ENCODE measurements at regions not wholly inside any gene's neighbourhood (a gene's known extent, or its start where the extent isn't known, plus 50 kb on each side); places are given as distances from the start of the nearest gene placed in this dataset.

- BruUV-seq (replicated peaks) = no TSS peak
- H2BK20ac ChIP-seq (ENCODE audit: low read depth, low read length) = peak overlapping the region; percentile 62; the same call in 1 of the 2 replicates
- H3K18ac ChIP-seq (ENCODE audit: low read depth, low read length) = no peak overlapping the region
- peaks cover 16% of the 10 kb centered on the region; the same call in 1 of the 2 replicates for H3K9me1 ChIP-seq (ENCODE audit: insufficient read depth, low read length)
- no peak overlapping the region for H3K4me2 ChIP-seq (ENCODE audit: low read depth, low read length)
- no peak overlapping the region for H4K8ac ChIP-seq (ENCODE audit: low read depth in 2 of 2, low read length in 2 of 2)
- peak overlapping the region; percentile 46 for H2AFZ ChIP-seq (replicated peaks; ENCODE audit: low read length, poor library complexity)
- no peak overlapping the region for H3K56ac ChIP-seq (ENCODE audit: extremely low read depth, insufficient read depth, low read length)
- H4K20me1 ChIP-seq (ENCODE audit: insufficient read depth, low read length) = no peaks in the 10 kb centered on the region
- in situ Hi-C loops (cut with MboI; ENCODE audit: low sequenced_read_pairs) (no loop called here), dilution Hi-C loops (cut with HindIII; ENCODE audit: low sequenced_read_pairs, unreplicated experiment) (no loop called here), intact Hi-C loops (cut with micrococcal nuclease) (no loop called here)
- no peak overlapping the region for H2BK15ac ChIP-seq (ENCODE audit: low read depth, low read length)
- H3K4ac ChIP-seq (ENCODE audit: low read depth, low read length) = 0 out of 2 replicates have a peak overlapping the region, but pooled peaks have one; percentile 22
- no peak overlapping the region for H3K9ac ChIP-seq (ENCODE audit: low read depth, low read length)
- H3K9me3 ChIP-seq (ENCODE audit: control insufficient read depth, insufficient read depth, low read length) = no peaks in the 10 kb centered on the region
- DNase-seq (no peak), ATAC-seq (ENCODE audit: low read depth) (no peak)
- no peak overlapping the region for H2BK5ac ChIP-seq (ENCODE audit: low read depth, low read length, poor library complexity, severe bottlenecking)
- H3K79me1 ChIP-seq (ENCODE audit: low read depth in 1 of 2, low read length in 2 of 2) = peaks cover 0 to 5% of the 10 kb centered on the region in 2 experiments; a peak in 2 of 4 replicates
- H4K5ac ChIP-seq (ENCODE audit: low read depth, low read length) = no peak overlapping the region
- no peak overlapping the region for H3K4me3 ChIP-seq (ENCODE audit: insufficient read depth, low read depth, low read length)
- ChIA-PET POLR2A (ENCODE audit: unreplicated experiment) (no interaction called here), CTCF (interaction anchor here (1.3 kb wide), 1 partner anchor 11 kb away, joined by 3 read pairs; no protein-coding TSS in a partner anchor)
- no peak for TF ChIP-seq RFX5 (IDR thresholded peaks at IDR 0.05; ENCODE audit: low read depth, low read length)
- TF ChIP-seq MAZ (IDR thresholded peaks at IDR 0.05; ENCODE audit: borderline replicate concordance, low read depth, low read length) = no peak
- TF ChIP-seq MXI1 (IDR thresholded peaks at IDR 0.05; ENCODE audit: borderline replicate concordance, low read depth, low read length) = no peak
- TF ChIP-seq RCOR1 (IDR thresholded peaks at IDR 0.05; ENCODE audit: insufficient replicate concordance, low read length) = no peak
- TF ChIP-seq POLR2A (IDR thresholded peaks at IDR 0.05; ENCODE audit: low read depth, low read length) = no peak
- TF ChIP-seq NFE2L2 (IDR thresholded peaks at IDR 0.05; ENCODE audit: low read depth, low read length) = no peak
- TF ChIP-seq BHLHE40 (IDR thresholded peaks at IDR 0.05; ENCODE audit: low read depth, low read length) = no peak
- no peak for TF ChIP-seq CEBPB (IDR thresholded peaks at IDR 0.05; ENCODE audit: low read depth, low read length)
- no peak for TF ChIP-seq CTCF (conservative IDR thresholded peaks at IDR 0.05; ENCODE audit: low read depth, low read length)
- TF ChIP-seq MAFK (IDR thresholded peaks at IDR 0.05; ENCODE audit: low read depth, low read length) = no peak
- TF ChIP-seq CHD1 (IDR thresholded peaks at IDR 0.05; ENCODE audit: low read depth, low read length) = no peak
- TF ChIP-seq ELK1 (IDR thresholded peaks at IDR 0.05; ENCODE audit: borderline replicate concordance, low read depth, low read length) = no peak
- TF ChIP-seq SMC3 (IDR thresholded peaks at IDR 0.05; ENCODE audit: low read depth, low read length) = no peak
- TF ChIP-seq RAD21 (IDR thresholded peaks at IDR 0.05; ENCODE audit: low read length) = no peak
- TF ChIP-seq FOS (IDR thresholded peaks at IDR 0.05; ENCODE audit: low read depth, low read length) = no peak
- no peak for TF ChIP-seq USF2 (IDR thresholded peaks at IDR 0.05; ENCODE audit: low read depth, low read length)
- no peak overlapping the region for H2AK9ac ChIP-seq (replicated peaks; ENCODE audit: low read depth, low read length, poor library complexity)
- H3K27ac ChIP-seq (ENCODE audit: insufficient read depth, low read length) = no peak overlapping the region
- WGBS, 2 experiments (ENCODE audit: extremely low coverage in 2 of 2, insufficient read length in 1 of 2) = 100% methylated on average over 2 of the region's 5 CpGs; no CpG with 5 or more reads in 1 of the 2 experiments
- no peak overlapping the region; the same call in 1 of the 2 replicates for H2BK120ac ChIP-seq (ENCODE audit: low read depth, low read length)
- H3K23ac ChIP-seq (ENCODE audit: low read depth, low read length) = no peak overlapping the region
- no peak overlapping the region for H4K91ac ChIP-seq (ENCODE audit: insufficient read depth, low read depth, low read length)
- H3K27me3 ChIP-seq (ENCODE audit: control insufficient read depth, insufficient read depth, low read length) = no peaks in the 10 kb centered on the region
- peaks cover 13% of the 10 kb centered on the region for H3K4me1 ChIP-seq (ENCODE audit: control insufficient read depth, insufficient read depth, low read length)
- H3K14ac ChIP-seq (replicated peaks; ENCODE audit: low read depth, low read length) = no peak overlapping the region
- H3K36me3 ChIP-seq (ENCODE audit: control insufficient read depth, insufficient read depth, low read length) = no peaks in the 10 kb centered on the region
- H2AK5ac ChIP-seq (ENCODE audit: low read depth, low read length) = no peak overlapping the region
These were observed 147.2 kb upstream of the SLC1A4 start for GRCh38 chr2:64842030-64842429.

Data from IMR-90 (cell line).